Fibroblast of pulmonary artery (primary cell): ENCODE measurements at regions not wholly inside any gene's neighbourhood (a gene's known extent, or its start where the extent isn't known, plus 50 kb on each side); places are given as distances from the start of the nearest gene placed in this dataset.
"Not testable (repeated sequence)": the region's sequence is repeated elsewhere in the genome, so short reads cannot be mapped to it uniquely, and the experiment has no call there.

ENCODE experiments used
- DNase-seq: peaks from one replicate; pipeline ENCODE4 v3.0.0-alpha.2; 2010; ENCODE audit warnings: low read depth
- H3K4me3 ChIP-seq: replicated peaks from 2 replicates; pipeline ENCODE4 v1.5.1; 2011; ENCODE audit warnings: low read depth, mild to moderate bottlenecking, control low read depth, low read length, moderate library complexity
- CTCF ChIP-seq: IDR thresholded peaks from 2 replicates; pipeline ENCODE4 v1.5.1; 2011; ENCODE audit warnings: mild to moderate bottlenecking, control low read depth, low read length, inconsistent platforms; ENCODE audit errors: missing control alignments

GRCh38 chr20:17891131-17891530 lies 77.5 kb downstream of the SNX5 start:
- not testable (repeated sequence) for H3K4me3 ChIP-seq, DNase-seq

GRCh38 chr20:17890330-17890729 lies 78.3 kb downstream of the SNX5 start:
- no peak overlapping the region for H3K4me3 ChIP-seq
- no peak for TF ChIP-seq CTCF
- DNase-seq: no peak

- DNase-seq: peak; percentile 43
- TF ChIP-seq CTCF: peak; percentile 24
- H3K4me3 ChIP-seq: no peak overlapping the region
These were observed 79.4 kb downstream of the SNX5 start for GRCh38 chr20:17889226-17889625.

GRCh38 chr20:17888044-17888443 lies 80.5 kb downstream of the SNX5 start:
- H3K4me3 ChIP-seq: no peak overlapping the region
- no peak for TF ChIP-seq CTCF
- no peak for DNase-seq

GRCh38 chr20:17887331-17888030 lies 81.1 kb downstream of the SNX5 start:
- TF ChIP-seq CTCF: no peak
- DNase-seq: no peak
- H3K4me3 ChIP-seq: no peak overlapping the region

GRCh38 chr20:17885544-17885943 lies 83.0 kb downstream of the SNX5 start:
- peak; percentile 48 for DNase-seq
- no peak overlapping the region for H3K4me3 ChIP-seq
- TF ChIP-seq CTCF: no peak

- no peak for DNase-seq
- TF ChIP-seq CTCF: no peak
- no peak overlapping the region for H3K4me3 ChIP-seq
These were observed 83.5 kb downstream of the SNX5 start for GRCh38 chr20:17885076-17885475.
